ENCODE measurements at regions not wholly inside any gene's neighbourhood (a gene's known extent, or its start where the extent isn't known, plus 50 kb on each side); places are given as distances from the start of the nearest gene placed in this dataset.
A peak's percentile ranks its signal among the peaks of the same experiment; 100 is the strongest.
"Not testable (repeated sequence)": the region's sequence is repeated elsewhere in the genome, so short reads cannot be mapped to it uniquely, and the experiment has no call there.

- DNase-seq (ENCODE audit: low read depth in 2 of 2) = not testable (repeated sequence)
Observed at GRCh38 chr9:41754822-41755221, 374.4 kb downstream of the CNTNAP3B start.

GRCh38 chr9:41754403-41754802, 374.8 kb downstream of the CNTNAP3B start:
- not testable (repeated sequence) for DNase-seq (ENCODE audit: low read depth in 2 of 2)

DNA sequence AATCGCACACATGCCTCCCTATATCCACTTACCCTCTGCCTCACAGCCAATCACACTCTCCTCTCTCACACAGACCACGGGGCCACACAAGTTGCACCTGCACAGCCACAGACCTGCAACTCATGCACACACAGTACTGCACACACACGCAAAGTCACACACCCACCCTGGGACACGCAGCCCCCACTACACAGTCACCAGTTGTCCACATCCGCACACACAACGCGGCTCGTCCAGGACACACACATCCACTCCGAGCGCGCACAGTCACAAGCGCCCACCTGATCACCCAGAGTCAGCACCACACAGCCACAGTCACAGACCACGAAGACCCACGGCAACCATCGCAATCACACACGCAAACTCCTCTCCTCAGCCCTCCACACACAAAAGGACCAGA, 387.3 kb downstream of the CNTNAP3B start:
- not testable (repeated sequence) for DNase-seq (ENCODE audit: low read depth in 2 of 2)

DNA sequence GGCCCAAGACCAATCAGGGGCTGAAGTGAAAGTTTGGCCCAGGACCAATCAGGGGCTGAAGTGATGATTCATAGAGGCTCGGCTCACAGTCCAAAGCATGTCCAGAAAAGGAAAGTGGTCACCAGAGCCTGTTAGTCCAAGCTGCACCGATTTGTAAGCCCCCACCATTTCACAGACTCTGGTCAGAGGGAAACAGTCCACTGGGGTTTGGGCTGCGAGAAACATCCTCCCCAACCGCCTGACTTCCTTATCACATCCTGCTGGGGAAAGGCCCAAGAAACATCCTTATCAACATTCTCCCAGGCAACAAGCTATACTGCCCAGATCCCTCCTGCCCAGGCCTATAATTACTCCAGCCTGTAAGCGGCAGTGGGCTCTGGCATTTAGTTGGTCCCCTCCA, 388.1 kb downstream of the CNTNAP3B start:
- not testable (repeated sequence) for DNase-seq (ENCODE audit: low read depth in 2 of 2)

- DNase-seq (ENCODE audit: low read depth in 2 of 2) = not testable (repeated sequence)
Observed at GRCh38 chr9:41738681-41739080, 390.5 kb downstream of the CNTNAP3B start.

DNA sequence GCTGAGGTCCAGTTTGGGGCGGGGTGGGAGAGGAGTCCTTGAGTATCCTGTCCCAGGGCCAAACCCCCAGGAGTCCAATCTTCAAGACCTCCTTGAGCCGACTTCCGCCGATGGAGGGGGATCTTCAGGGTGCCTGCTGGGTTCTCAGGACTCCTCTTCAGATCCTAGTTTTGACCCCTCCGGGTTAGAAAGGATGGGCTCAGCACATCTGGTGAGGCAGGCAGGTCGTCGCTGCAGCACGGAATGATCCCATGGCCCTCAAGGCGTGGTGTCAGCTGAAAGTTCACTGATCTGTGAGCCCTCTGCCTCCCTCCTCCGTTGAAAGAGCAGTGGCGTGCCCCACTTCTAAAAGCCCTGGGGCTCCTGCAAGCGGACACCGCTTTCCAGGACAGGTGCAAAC, 430.0 kb downstream of the CNTNAP3B start:
- DNase-seq (ENCODE audit: low read depth in 2 of 2) = not testable (repeated sequence)

DNA sequence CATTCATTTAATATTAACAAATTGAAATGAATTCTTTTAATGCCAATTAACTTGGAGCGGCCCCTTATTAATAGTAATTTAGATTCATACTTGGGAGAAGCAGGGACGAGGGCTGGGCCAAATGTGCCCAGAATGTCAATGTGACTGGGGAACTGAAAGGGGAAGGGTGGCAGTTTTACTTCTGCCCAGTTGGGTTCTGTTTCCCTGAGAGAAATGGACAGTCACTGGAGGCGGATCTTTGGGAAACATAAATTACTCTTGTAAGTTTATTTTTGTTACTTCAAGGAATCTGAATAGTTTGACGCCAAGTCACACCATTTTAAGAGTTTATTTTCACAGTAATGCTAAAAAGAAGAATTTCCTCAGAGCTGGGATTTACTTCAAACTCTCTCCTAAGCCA, 432.1 kb downstream of the CNTNAP3B start:
- DNase-seq (ENCODE audit: low read depth in 2 of 2) = not testable (repeated sequence)

GRCh38 chr9:41679312-41679711, 449.9 kb downstream of the CNTNAP3B start:
- not testable (repeated sequence) for DNase-seq (ENCODE audit: low read depth in 2 of 2)

- not testable (repeated sequence) for DNase-seq (ENCODE audit: low read depth in 2 of 2)
Observed at GRCh38 chr9:41663497-41664036, 465.7 kb downstream of the CNTNAP3B start.

DNA sequence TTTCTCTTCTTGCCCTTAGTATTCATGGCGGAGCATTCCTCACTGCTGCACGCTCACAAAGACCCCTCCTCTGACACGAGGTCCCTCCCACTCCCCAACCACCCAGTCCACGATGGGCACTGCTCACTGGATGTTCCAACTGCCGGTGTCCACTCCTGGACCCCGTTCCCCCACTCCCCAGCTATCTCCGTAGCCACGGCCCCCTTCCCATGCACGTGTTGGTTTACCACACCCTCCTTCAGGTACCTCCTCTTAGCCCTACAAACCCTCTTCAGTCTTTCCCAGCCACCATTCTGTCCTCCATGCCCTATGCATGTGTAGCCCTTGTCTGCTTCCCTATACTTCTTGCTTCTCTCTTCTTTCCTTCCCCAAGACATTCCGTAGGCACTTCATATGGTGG, 469.6 kb upstream of the ZNG1F start:
- DNase-seq (ENCODE audit: low read depth in 2 of 2) = not testable (repeated sequence)

DNA sequence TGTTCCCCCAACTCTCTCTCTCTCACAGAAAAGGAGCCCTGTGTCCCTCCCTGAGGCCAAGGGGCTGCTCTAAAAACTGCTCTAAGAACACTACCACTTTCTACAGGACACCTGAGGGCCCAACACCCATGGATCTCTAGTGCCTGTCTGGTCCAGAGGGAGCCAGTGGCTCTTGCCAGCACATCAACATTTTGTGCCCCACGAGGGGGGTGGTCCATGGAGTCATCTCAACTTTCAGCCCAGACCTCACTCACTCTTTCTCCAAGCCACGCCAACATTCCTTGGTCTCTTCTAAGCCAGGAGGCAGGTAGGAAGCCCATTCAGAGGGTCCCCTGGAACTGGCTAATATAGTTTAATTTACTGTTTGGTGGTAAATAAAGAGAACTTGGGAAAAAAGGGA, 469.0 kb upstream of the ZNG1F start:
- not testable (repeated sequence) for DNase-seq (ENCODE audit: low read depth in 2 of 2)

DNA sequence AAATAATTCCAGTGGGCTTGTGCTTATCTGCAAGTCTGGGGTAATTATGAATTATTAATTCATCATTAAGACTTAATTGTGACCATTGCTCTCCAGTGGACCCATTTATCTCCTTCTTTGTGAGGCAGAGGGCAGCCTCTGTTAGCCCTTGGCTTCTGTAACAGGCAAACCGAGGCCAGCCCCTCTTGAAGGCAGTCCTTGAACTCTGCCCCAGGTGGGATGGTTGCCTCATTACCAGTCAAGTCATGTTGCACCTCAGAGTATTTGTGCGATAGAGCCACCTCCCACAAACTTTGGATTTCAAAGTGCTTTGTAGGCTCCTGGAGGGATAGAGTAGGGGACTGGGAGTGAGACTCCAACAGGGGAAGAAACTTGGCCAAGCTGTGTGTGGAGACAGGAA, 468.0 kb upstream of the ZNG1F start:
- DNase-seq (ENCODE audit: low read depth in 2 of 2) = not testable (repeated sequence)

GRCh38 chr9:41655071-41655554, 466.0 kb upstream of the ZNG1F start:
- peak in 1 of 2 donors; percentile 25 for DNase-seq (ENCODE audit: low read depth in 2 of 2)

- not testable (repeated sequence) for DNase-seq (ENCODE audit: low read depth in 2 of 2)
Observed at GRCh38 chr9:41654349-41654748, 465.2 kb upstream of the ZNG1F start.

DNA sequence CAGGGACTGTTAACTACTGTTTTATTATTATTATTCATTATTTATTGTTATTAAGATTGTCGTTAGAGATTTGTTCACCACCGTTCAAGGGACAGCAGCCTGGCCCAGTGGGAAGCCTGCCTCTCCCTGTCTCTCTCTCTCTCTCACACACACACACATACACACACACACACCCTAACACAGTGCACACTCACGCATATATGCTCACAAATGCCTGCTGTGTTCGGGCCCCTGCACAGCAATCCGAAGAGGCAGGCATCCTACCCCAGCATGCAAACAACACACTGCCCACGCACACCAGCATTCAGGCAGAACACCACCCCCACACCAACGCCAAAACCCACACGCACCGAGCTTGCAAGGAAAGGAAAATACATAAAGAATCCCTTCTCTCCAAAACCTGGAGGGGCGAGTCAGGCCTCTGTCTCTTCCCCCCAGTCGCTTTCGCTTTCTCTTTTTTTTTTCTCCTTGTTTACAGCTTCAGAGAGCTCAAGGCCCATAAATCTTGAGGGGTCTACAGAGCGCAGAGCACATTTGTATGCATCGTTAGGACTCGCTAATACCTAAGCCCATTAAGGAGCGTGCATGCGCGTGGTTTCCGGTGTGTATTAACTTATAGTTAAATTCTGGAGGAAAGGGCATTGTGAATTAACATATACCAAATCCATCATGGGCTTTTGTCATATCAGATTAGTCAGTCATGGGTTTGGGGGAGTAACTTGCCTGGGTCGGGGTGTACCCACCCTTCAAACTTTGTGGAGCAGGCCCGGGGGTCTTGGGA, 464.6 kb upstream of the ZNG1F start:
- DNase-seq (ENCODE audit: low read depth in 2 of 2) = not testable (repeated sequence)

DNA sequence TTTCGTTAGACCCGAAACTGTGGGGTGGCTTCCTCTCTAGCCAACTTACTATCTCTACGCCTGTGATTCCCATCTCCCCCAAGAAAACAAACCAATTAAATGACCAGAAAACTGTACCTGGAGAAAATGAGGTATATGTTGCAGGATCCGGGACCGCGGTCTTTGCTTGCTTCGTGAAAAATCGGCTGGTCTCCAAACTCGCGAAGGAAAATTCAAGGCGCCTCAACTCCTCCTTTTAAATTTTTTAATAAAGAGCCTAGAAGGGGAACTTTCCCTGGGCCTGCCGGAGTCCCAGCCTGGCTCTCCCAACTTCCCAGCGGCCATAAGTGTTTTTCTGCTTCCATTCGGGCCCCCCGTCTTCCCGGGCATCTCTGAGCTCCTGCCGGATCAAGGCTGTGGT, 463.7 kb upstream of the ZNG1F start:
- not testable (repeated sequence) for DNase-seq (ENCODE audit: low read depth in 2 of 2)

GRCh38 chr9:41652100-41652713, 463.1 kb upstream of the ZNG1F start:
- DNase-seq (ENCODE audit: low read depth in 2 of 2) = not testable (repeated sequence)

GRCh38 chr9:41650086-41650485, 461.0 kb upstream of the ZNG1F start:
- not testable (repeated sequence) for DNase-seq (ENCODE audit: low read depth in 2 of 2)

DNA sequence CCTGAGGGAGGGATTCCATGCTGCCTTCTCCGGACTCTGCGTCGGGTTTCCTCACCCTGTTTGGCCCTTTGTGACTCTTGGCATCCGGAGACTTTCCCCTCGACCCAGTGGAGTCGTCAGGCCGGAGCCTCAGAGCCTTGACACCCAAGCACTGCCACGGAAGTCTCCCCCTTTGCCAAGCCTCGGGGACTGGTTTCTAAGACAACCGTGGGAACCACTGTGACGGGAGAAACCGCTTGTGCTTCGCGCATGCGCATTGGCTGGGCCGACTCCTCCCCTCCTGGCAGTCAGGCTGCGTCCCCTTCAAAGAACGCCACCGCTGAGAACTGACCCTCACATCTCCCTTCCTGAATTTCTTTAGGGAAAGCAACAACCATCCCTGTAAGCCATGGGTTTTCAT, 459.4 kb upstream of the ZNG1F start:
- not testable (repeated sequence) for DNase-seq (ENCODE audit: low read depth in 2 of 2)

- DNase-seq (ENCODE audit: low read depth in 2 of 2) = not testable (repeated sequence)
Observed at GRCh38 chr9:41646246-41646645, 457.1 kb upstream of the ZNG1F start.

GRCh38 chr9:41643571-41644279, 454.6 kb upstream of the ZNG1F start:
- peak; percentile 67 to 76 for DNase-seq (ENCODE audit: low read depth in 2 of 2)

DNA sequence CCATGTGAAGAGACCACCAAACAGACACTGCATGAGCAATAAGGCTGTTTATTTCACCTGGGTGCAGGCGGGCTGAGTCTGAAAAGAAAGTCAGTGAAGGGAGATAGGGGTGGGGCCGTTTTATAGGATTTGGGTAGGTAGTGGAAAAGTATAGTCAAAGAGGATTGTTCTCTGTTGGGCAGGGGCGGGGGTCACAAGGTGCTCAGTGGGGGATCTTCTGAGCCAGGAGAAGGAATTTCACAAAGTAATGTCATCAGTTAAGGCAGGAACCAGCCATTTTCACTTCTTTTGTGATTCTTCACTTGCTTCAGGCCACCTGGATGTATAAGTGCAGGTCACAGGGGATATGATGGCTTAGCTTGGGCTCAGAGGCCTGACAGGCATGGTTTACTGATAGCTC, 444.6 kb upstream of the ZNG1F start:
- DNase-seq (ENCODE audit: low read depth in 2 of 2) = not testable (repeated sequence)
